IMR-90 (cell line): ENCODE measurements at regions not wholly inside any gene's neighbourhood (a gene's known extent, or its start where the extent isn't known, plus 50 kb on each side); places are given as distances from the start of the nearest gene placed in this dataset.

Experiments used
- ATAC-seq: fragments of 200-7000 bp; cut with Tn5 transposase; 2 replicates; pipeline ENCODE4 v1.9.1; 2020; ENCODE audit warnings: low read depth, mild to moderate bottlenecking, moderate library complexity
- BruUV-seq: library from RNA; stranded (reverse); fragments of 400-500 nt; replicated peaks from 2 replicates; lab custom pipeline; 2021; lab: Mats Ljungman, UMichigan
- CTCF ChIA-PET: fragments of 300-600 bp; formaldehyde crosslinking; extraction: SDS; loops from one replicate; lab custom pipeline; 2021; ENCODE audit warnings: antibody characterized with exemption; lab: Yijun Ruan, JAX
- POLR2A ChIA-PET: fragments of 300-600 bp; sonication (Branson Sonifier 250); formaldehyde crosslinking; loops from one replicate; lab custom pipeline; 2022; ENCODE audit warnings: antibody characterized with exemption; ENCODE audit not compliant: unreplicated experiment; lab: Charles Lee
- DNase-seq: peaks from one replicate; pipeline ENCODE4 v3.0.0; 2013
- H2AFZ ChIP-seq: replicated peaks from 2 replicates; pipeline ENCODE3; 2013; ENCODE audit warnings: low read length, mild to moderate bottlenecking; ENCODE audit not compliant: poor library complexity
- H2AK5ac ChIP-seq: 2 replicates; pipeline ENCODE4 v1.6.1; 2013; ENCODE audit warnings: low read depth, low read length, inconsistent platforms
- H2AK9ac ChIP-seq: replicated peaks from 2 replicates; pipeline ENCODE3; 2013; ENCODE audit warnings: mild to moderate bottlenecking, low read depth, low read length, moderate library complexity; ENCODE audit not compliant: poor library complexity
- H2BK120ac ChIP-seq: 2 replicates; pipeline ENCODE4 v1.6.1; 2013; ENCODE audit warnings: low read depth, low read length, inconsistent platforms
- H2BK15ac ChIP-seq: 3 replicates; pipeline ENCODE4 v1.6.1; 2013; ENCODE audit warnings: low read depth, low read length, inconsistent platforms
- H2BK20ac ChIP-seq: 2 replicates; pipeline ENCODE4 v1.6.1; 2013; ENCODE audit warnings: low read depth, mild to moderate bottlenecking, inconsistent platforms, low read length, moderate library complexity
- H2BK5ac ChIP-seq: 2 replicates; pipeline ENCODE4 v1.6.1; 2013; ENCODE audit warnings: mild to moderate bottlenecking, low read depth, low read length, inconsistent platforms; ENCODE audit not compliant: poor library complexity, severe bottlenecking
- H3K14ac ChIP-seq: replicated peaks from 2 replicates; pipeline ENCODE4 v1.6.1; 2013; ENCODE audit warnings: low read depth, low read length, inconsistent platforms
- H3K18ac ChIP-seq: 2 replicates; pipeline ENCODE4 v1.6.1; 2013; ENCODE audit warnings: low read depth, low read length, control low read depth
- H3K23ac ChIP-seq: 2 replicates; pipeline ENCODE4 v1.6.1; 2013; ENCODE audit warnings: low read depth, low read length, inconsistent platforms
- H3K27ac ChIP-seq: 2 replicates; pipeline ENCODE4 v1.5.1; 2013; ENCODE audit warnings: mild to moderate bottlenecking, control low read depth, low read length; ENCODE audit not compliant: insufficient read depth
- H3K27me3 ChIP-seq: 2 replicates; pipeline ENCODE4 v1.6.1; 2013; ENCODE audit warnings: low read length; ENCODE audit not compliant: control insufficient read depth, insufficient read depth
- H3K36me3 ChIP-seq: 2 replicates; pipeline ENCODE4 v1.6.1; 2013; ENCODE audit warnings: low read length, mixed read lengths; ENCODE audit not compliant: control insufficient read depth, insufficient read depth
- H3K4ac ChIP-seq: 2 replicates; pipeline ENCODE4 v1.6.1; 2013; ENCODE audit warnings: low read depth, low read length, inconsistent platforms
- H3K4me1 ChIP-seq: 2 replicates; pipeline ENCODE4 v1.6.1; 2013; ENCODE audit warnings: low read length, mixed read lengths; ENCODE audit not compliant: control insufficient read depth, insufficient read depth
- H3K4me2 ChIP-seq: 2 replicates; pipeline ENCODE4 v1.6.1; 2013; ENCODE audit warnings: low read depth, mild to moderate bottlenecking, control low read depth, low read length, moderate library complexity
- H3K4me3 ChIP-seq: 2 replicates; pipeline ENCODE4 v1.5.1; 2013; ENCODE audit warnings: low read depth, mild to moderate bottlenecking, control low read depth, low read length, moderate library complexity; ENCODE audit not compliant: insufficient read depth
- H3K56ac ChIP-seq: 2 replicates; pipeline ENCODE4 v1.6.1; 2013; ENCODE audit warnings: low read length, inconsistent platforms; ENCODE audit not compliant: insufficient read depth; ENCODE audit errors: extremely low read depth
- H3K79me1 ChIP-seq, 2 experiments: 2 replicates each; pipeline ENCODE4 v1.6.1; 2013; ENCODE audit warnings: low read length in 2 of 2, inconsistent platforms in 1 of 2, low read depth in 1 of 2
- H3K9ac ChIP-seq: 2 replicates; pipeline ENCODE4 v1.6.1; 2013; ENCODE audit warnings: low read depth, low read length, control low read depth
- H3K9me1 ChIP-seq: 2 replicates; pipeline ENCODE4 v1.6.1; 2013; ENCODE audit warnings: low read length, inconsistent platforms; ENCODE audit not compliant: insufficient read depth
- H3K9me3 ChIP-seq: 2 replicates; pipeline ENCODE4 v1.6.1; 2013; ENCODE audit warnings: low read length; ENCODE audit not compliant: control insufficient read depth, insufficient read depth
- H4K20me1 ChIP-seq: 2 replicates; pipeline ENCODE4 v1.6.1; 2013; ENCODE audit warnings: low read length, inconsistent platforms; ENCODE audit not compliant: insufficient read depth
- H4K5ac ChIP-seq: 2 replicates; pipeline ENCODE4 v1.6.1; 2013; ENCODE audit warnings: mild to moderate bottlenecking, low read depth, low read length, control low read depth
- H4K8ac ChIP-seq, 2 experiments: 2 replicates each; pipeline ENCODE4 v1.6.1; 2013; ENCODE audit warnings: low read depth in 2 of 2, low read length in 2 of 2, control low read depth in 1 of 2, inconsistent platforms in 1 of 2
- H4K91ac ChIP-seq: 2 replicates; pipeline ENCODE4 v1.6.1; 2013; ENCODE audit warnings: low read depth, low read length, inconsistent platforms; ENCODE audit not compliant: insufficient read depth
- BHLHE40 ChIP-seq: fragments of 150-350 bp; IDR thresholded peaks from 2 replicates; pipeline ENCODE4 v1.6.1; 2016; ENCODE audit warnings: mild to moderate bottlenecking, low read depth, low read length
- CEBPB ChIP-seq: IDR thresholded peaks from 2 replicates; pipeline ENCODE4 v1.6.1; 2012; ENCODE audit warnings: low read depth, low read length, improper control_type of control experiment
- CHD1 ChIP-seq: IDR thresholded peaks from 2 replicates; pipeline ENCODE4 v1.6.1; 2012; ENCODE audit warnings: low read depth, low read length, improper control_type of control experiment
- FOS ChIP-seq: fragments of 150-350 bp; IDR thresholded peaks from 2 replicates; pipeline ENCODE4 v1.6.1; 2016; ENCODE audit warnings: low read depth, low read length
- MAFK ChIP-seq: IDR thresholded peaks from 2 replicates; pipeline ENCODE4 v1.6.1; 2012; ENCODE audit warnings: low read depth, low read length, improper control_type of control experiment
- MAZ ChIP-seq: IDR thresholded peaks from 2 replicates; pipeline ENCODE4 v1.6.1; 2012; ENCODE audit warnings: low read depth, mild to moderate bottlenecking, low read length, improper control_type of control experiment, moderate library complexity, borderline replicate concordance
- MXI1 ChIP-seq: IDR thresholded peaks from 2 replicates; pipeline ENCODE4 v1.6.1; 2012; ENCODE audit warnings: low read depth, mild to moderate bottlenecking, low read length, moderate library complexity, borderline replicate concordance
- NFE2L2 ChIP-seq: fragments of 150-350 bp; IDR thresholded peaks from 2 replicates; pipeline ENCODE4 v1.6.1; 2016; ENCODE audit warnings: low read depth, mild to moderate bottlenecking, low read length
- POLR2A ChIP-seq: IDR thresholded peaks from 2 replicates; pipeline ENCODE4 v1.6.1; 2012; ENCODE audit warnings: mild to moderate bottlenecking, low read depth, low read length
- RAD21 ChIP-seq: IDR thresholded peaks from 2 replicates; pipeline ENCODE4 v1.6.1; 2012; ENCODE audit warnings: low read length, improper control_type of control experiment
- RCOR1 ChIP-seq: IDR thresholded peaks from 2 replicates; pipeline ENCODE4 v1.6.1; 2012; ENCODE audit warnings: mild to moderate bottlenecking, low read length, improper control_type of control experiment; ENCODE audit not compliant: insufficient replicate concordance
- RFX5 ChIP-seq: IDR thresholded peaks from 2 replicates; pipeline ENCODE4 v1.8.0; 2012; ENCODE audit warnings: low read depth, mild to moderate bottlenecking, low read length, moderate library complexity
- SMC3 ChIP-seq: fragments of 150-350 bp; IDR thresholded peaks from 2 replicates; pipeline ENCODE4 v1.6.1; 2016; ENCODE audit warnings: low read depth, mild to moderate bottlenecking, antibody characterized with exemption, low read length, moderate library complexity
- WGBS, 2 experiments: methylation state at CpG; one replicate each; pipeline versions ENCODE4 v1.1.5 to v1.1.7; 2013; ENCODE audit warnings: missing lambda C conversion rate in 2 of 2; ENCODE audit not compliant: insufficient read length in 1 of 2; ENCODE audit errors: extremely low coverage in 2 of 2; 5-methylcytosine and 5-hydroxymethylcytosine counted together
- dilution Hi-C: fragments of 300-500 bp; cut with HindIII; formaldehyde crosslinking; loops from one replicate; pipeline ENCODE4 v1.14.3; 2018; ENCODE audit warnings: low sequenced_read_pairs; ENCODE audit not compliant: unreplicated experiment
- in situ Hi-C: fragments of 300-500 bp; cut with MboI; formaldehyde crosslinking; loops from 3 replicates; pipeline ENCODE4 v1.14.3; 2019; ENCODE audit warnings: low sequenced_read_pairs, inconsistent platforms, mixed read lengths
- intact Hi-C: fragments of 100-400 bp; cut with micrococcal nuclease; formaldehyde crosslinking; loops from 2 replicates; pipeline ENCODE4 v1.10.0; 2022
- TF ChIP-seq, protein P1 (sequence below): fragments of 150-350 bp; IDR thresholded peaks from 2 replicates; pipeline ENCODE4 v1.6.1; 2017; ENCODE audit warnings: mild to moderate bottlenecking, antibody characterized with exemption, low read length, low read depth
- TF ChIP-seq, protein P2 (sequence below): conservative IDR thresholded peaks from 2 replicates; pipeline ENCODE4 v1.5.1; 2012; ENCODE audit warnings: mild to moderate bottlenecking, low read depth, low read length, improper control_type of control experiment
- TF ChIP-seq, protein P3 (sequence below): fragments of 150-350 bp; IDR thresholded peaks from 2 replicates; pipeline ENCODE4 v1.6.1; 2016; ENCODE audit warnings: low read depth, mild to moderate bottlenecking, low read length, moderate library complexity, borderline replicate concordance

DNA sequence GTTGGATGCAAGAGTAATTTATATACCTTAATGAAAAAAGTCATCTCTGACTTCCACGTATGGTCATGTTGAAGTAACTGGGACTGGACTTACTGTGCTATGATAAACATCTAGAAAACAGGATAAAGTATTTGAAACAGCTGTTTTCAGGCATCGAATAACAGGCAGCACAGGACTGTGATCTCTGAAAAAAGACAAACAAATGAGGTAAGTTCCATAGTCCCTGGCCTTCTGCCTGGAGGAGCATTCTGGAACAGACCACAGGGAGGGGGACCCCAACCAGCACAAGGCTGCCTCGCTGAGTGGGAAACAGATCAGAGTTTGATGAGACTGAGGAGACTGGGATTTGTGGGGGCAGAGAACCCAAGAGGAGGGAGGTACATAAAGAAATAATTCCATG, 89.1 kb upstream of the HABP2 start:
- Histone ChIP-seq H3K18ac (no peak overlapping the region), H2AFZ (no peak overlapping the region), H3K4me3 (no peak overlapping the region), H3K36me3 (no peaks in the 10 kb centered on the region), H4K91ac (no peak overlapping the region), H3K9me3 (no peaks in the 10 kb centered on the region), H2BK120ac (no peak overlapping the region), H3K79me1 (no peaks in the 10 kb centered on the region), H4K8ac (no peak overlapping the region), H3K4me2 (no peak overlapping the region), H3K27me3 (no peaks in the 10 kb centered on the region; the same call in 1 of the 2 replicates), H3K4me1 (no peaks in the 10 kb centered on the region), H3K56ac (no peak overlapping the region), H4K5ac (no peak overlapping the region), H3K9me1 (no peaks in the 10 kb centered on the region), H2BK15ac (no peak overlapping the region), H2AK5ac (no peak overlapping the region), H2AK9ac (no peak overlapping the region), H3K14ac (no peak overlapping the region), H2BK5ac (no peak overlapping the region), H4K20me1 (no peaks in the 10 kb centered on the region), H3K23ac (no peak overlapping the region), H3K27ac (no peak overlapping the region), H3K9ac (no peak overlapping the region), H3K4ac (no peak overlapping the region), H2BK20ac (no peak overlapping the region)
- TF ChIP-seq MAZ (no peak), NFE2L2 (no peak), FOS (no peak), BHLHE40 (no peak), RCOR1 (no peak), RFX5 (no peak), SMC3 (no peak), MAFK (no peak), CEBPB (no peak), RAD21 (no peak), MXI1 (no peak), POLR2A (no peak), CHD1 (no peak)
- TF ChIP-seq, protein P1, sequence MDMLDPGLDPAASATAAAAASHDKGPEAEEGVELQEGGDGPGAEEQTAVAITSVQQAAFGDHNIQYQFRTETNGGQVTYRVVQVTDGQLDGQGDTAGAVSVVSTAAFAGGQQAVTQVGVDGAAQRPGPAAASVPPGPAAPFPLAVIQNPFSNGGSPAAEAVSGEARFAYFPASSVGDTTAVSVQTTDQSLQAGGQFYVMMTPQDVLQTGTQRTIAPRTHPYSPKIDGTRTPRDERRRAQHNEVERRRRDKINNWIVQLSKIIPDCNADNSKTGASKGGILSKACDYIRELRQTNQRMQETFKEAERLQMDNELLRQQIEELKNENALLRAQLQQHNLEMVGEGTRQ = no peak
- TF ChIP-seq, protein P2, sequence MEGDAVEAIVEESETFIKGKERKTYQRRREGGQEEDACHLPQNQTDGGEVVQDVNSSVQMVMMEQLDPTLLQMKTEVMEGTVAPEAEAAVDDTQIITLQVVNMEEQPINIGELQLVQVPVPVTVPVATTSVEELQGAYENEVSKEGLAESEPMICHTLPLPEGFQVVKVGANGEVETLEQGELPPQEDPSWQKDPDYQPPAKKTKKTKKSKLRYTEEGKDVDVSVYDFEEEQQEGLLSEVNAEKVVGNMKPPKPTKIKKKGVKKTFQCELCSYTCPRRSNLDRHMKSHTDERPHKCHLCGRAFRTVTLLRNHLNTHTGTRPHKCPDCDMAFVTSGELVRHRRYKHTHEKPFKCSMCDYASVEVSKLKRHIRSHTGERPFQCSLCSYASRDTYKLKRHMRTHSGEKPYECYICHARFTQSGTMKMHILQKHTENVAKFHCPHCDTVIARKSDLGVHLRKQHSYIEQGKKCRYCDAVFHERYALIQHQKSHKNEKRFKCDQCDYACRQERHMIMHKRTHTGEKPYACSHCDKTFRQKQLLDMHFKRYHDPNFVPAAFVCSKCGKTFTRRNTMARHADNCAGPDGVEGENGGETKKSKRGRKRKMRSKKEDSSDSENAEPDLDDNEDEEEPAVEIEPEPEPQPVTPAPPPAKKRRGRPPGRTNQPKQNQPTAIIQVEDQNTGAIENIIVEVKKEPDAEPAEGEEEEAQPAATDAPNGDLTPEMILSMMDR = no peak
- TF ChIP-seq, protein P3, sequence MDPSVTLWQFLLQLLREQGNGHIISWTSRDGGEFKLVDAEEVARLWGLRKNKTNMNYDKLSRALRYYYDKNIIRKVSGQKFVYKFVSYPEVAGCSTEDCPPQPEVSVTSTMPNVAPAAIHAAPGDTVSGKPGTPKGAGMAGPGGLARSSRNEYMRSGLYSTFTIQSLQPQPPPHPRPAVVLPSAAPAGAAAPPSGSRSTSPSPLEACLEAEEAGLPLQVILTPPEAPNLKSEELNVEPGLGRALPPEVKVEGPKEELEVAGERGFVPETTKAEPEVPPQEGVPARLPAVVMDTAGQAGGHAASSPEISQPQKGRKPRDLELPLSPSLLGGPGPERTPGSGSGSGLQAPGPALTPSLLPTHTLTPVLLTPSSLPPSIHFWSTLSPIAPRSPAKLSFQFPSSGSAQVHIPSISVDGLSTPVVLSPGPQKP = no peak
- ChIA-PET POLR2A (interaction anchor here (0.7 kb wide), 1 partner anchor 11 kb away, joined by 3 read pairs; no protein-coding TSS in a partner anchor), CTCF (no interaction called here)
- no CpG with 5 or more reads among the region's 3 CpGs for WGBS, 2 experiments
- in situ Hi-C loops (no loop called here), intact Hi-C loops (no loop called here), dilution Hi-C loops (no loop called here)
- ATAC-seq (peak; percentile 66), DNase-seq (peak; percentile 10)
- no TSS peak for BruUV-seq
